ENCODE measurements at regions not wholly inside any gene's neighbourhood (a gene's known extent, or its start where the extent isn't known, plus 50 kb on each side); places are given as distances from the start of the nearest gene placed in this dataset.

DNA sequence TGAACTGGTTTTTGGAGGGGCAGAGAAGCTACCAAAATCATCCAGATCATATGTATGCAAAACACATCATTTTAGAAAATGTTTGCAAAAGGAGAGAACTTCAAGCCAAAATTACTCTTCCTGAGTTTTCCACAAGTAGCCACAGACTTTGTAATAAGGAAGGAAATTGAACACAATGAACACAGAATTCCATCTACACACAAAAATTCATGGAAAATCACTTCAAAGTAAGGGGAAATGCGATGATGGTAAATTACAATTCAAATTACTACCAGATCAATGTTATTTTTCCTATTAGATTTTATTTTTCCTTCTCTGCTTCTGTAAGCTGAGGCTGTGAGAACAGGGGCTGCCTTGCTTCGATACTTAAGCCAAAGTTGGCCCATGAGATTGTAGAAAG, 172.1 kb upstream of the ARL4C start:
- no peak for DNase-seq
- no peaks in the 10 kb centered on the region for H3K36me3 ChIP-seq
- no peaks in the 10 kb centered on the region for H3K9me3 ChIP-seq
- H3K9ac ChIP-seq (ENCODE audit: low read depth in 2 of 2, low read length in 2 of 2): no peak overlapping the region
- no peak overlapping the region for H3K4me3 ChIP-seq
- intact Hi-C loops (cut with DNase I): no loop called here
- TF ChIP-seq, protein P1, sequence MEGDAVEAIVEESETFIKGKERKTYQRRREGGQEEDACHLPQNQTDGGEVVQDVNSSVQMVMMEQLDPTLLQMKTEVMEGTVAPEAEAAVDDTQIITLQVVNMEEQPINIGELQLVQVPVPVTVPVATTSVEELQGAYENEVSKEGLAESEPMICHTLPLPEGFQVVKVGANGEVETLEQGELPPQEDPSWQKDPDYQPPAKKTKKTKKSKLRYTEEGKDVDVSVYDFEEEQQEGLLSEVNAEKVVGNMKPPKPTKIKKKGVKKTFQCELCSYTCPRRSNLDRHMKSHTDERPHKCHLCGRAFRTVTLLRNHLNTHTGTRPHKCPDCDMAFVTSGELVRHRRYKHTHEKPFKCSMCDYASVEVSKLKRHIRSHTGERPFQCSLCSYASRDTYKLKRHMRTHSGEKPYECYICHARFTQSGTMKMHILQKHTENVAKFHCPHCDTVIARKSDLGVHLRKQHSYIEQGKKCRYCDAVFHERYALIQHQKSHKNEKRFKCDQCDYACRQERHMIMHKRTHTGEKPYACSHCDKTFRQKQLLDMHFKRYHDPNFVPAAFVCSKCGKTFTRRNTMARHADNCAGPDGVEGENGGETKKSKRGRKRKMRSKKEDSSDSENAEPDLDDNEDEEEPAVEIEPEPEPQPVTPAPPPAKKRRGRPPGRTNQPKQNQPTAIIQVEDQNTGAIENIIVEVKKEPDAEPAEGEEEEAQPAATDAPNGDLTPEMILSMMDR (IDR thresholded peaks at IDR 0.05): no peak
- H3K27me3 ChIP-seq: no peaks in the 10 kb centered on the region
- H3K27ac ChIP-seq: no peak overlapping the region
- no peaks in the 10 kb centered on the region for H3K4me1 ChIP-seq

DNA sequence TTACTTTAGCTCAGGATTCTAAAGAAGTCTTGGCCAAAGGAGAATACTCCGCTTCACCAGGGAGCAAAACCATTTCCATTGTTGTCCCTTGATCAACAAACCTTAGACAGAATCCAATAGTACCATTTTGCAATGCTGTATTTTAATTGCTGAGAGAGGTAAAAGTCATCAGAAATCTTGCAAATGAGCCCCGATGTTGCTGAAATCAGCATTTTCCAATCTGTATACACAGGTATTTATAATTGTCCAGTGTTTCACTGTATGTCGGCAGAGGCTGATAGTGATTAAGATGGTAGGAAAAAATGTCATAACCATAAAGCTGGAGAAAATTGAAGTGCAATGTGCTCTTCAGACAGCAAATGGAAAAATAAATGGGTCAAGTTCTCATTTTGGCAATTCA, 170.0 kb upstream of the ARL4C start:
- Histone ChIP-seq H3K9me3 (no peaks in the 10 kb centered on the region), H3K27ac (no peak overlapping the region), H3K4me1 (no peaks in the 10 kb centered on the region), H3K9ac (ENCODE audit: low read depth in 2 of 2, low read length in 2 of 2) (no peak overlapping the region), H3K27me3 (no peaks in the 10 kb centered on the region), H3K4me3 (no peak overlapping the region), H3K36me3 (no peaks in the 10 kb centered on the region)
- intact Hi-C loops (cut with DNase I): no loop called here
- no peak for DNase-seq
- TF ChIP-seq, protein P1 (IDR thresholded peaks at IDR 0.05): no peak

DNA sequence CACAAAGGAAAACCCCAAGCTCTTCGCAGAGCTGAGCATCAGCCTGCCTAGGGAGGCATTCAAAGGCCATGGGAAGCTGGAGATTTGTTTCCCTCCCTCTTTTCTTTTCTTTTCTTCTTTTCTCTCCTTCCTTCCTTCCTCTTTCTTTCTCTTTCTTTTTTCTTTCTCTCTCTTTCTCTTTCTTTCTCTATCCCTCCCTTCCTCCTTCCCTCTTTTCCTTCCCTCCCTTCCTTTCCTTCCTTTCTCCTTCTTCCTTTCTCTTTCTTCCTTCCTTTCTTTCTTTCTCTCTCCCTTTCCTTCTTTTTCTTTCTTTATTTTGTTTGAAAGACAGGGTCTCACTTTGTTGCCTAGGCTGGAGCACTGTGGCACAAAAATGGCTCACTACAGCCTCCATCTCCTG, 168.4 kb upstream of the ARL4C start:
- H3K4me3 ChIP-seq: no peak overlapping the region
- no peak overlapping the region for H3K9ac ChIP-seq (ENCODE audit: low read depth in 2 of 2, low read length in 2 of 2)
- H3K9me3 ChIP-seq: no peaks in the 10 kb centered on the region
- no peaks in the 10 kb centered on the region for H3K4me1 ChIP-seq
- H3K36me3 ChIP-seq: no peaks in the 10 kb centered on the region
- DNase-seq: no peak
- TF ChIP-seq, protein P1 (IDR thresholded peaks at IDR 0.05): no peak
- H3K27me3 ChIP-seq: no peaks in the 10 kb centered on the region
- no peak overlapping the region for H3K27ac ChIP-seq
- intact Hi-C loops (cut with DNase I): no loop called here

DNA sequence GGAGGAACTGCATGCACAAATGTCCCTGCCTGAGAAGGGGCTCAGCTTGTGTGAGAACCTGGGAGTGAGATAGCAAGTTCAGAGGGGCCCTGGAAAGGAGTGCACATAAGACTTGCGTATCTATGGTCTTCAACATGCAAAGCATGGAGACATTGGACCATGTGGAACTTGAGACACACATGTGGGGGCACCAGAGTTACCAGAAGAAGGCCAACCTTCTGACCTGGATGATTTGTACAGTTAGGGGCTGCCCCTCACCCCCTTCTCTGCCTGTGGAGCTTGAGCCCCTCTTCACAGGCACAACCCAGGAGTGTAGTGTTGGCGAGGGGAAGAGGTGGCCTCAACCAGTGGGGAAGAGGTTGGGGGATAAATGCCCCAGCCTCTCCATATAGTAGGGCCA, 165.0 kb upstream of the ARL4C start:
- H3K4me1 ChIP-seq: no peaks in the 10 kb centered on the region
- H3K27me3 ChIP-seq: no peaks in the 10 kb centered on the region
- intact Hi-C loops (cut with DNase I): no loop called here
- DNase-seq: no peak
- H3K9me3 ChIP-seq: no peaks in the 10 kb centered on the region
- no peak overlapping the region for H3K4me3 ChIP-seq
- no peak overlapping the region for H3K9ac ChIP-seq (ENCODE audit: low read depth in 2 of 2, low read length in 2 of 2)
- H3K36me3 ChIP-seq: no peaks in the 10 kb centered on the region
- TF ChIP-seq, protein P1 (IDR thresholded peaks at IDR 0.05): no peak
- H3K27ac ChIP-seq: no peak overlapping the region

DNA sequence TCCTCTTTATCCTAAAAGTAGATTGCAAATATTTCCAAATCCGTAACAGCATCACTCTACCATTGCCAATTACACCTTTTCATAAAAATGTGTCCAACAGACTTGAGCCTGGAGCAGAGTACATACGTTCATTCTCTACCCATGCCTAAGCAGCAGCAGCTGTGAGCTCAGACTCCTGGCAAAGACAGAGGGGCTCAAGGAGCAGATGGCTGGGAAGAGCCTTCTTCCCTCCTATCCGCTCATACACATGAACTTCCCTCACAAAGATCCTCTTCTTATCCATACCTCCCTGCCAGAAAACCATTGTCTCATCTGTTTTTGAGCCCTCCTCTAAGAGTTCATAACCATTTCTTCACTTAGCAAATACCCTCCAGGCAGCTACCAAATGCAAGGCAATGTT, 164.3 kb upstream of the ARL4C start:
- TF ChIP-seq, protein P1 (IDR thresholded peaks at IDR 0.05): no peak
- intact Hi-C loops (cut with DNase I): no loop called here
- no peaks in the 10 kb centered on the region for H3K9me3 ChIP-seq
- no peak overlapping the region for H3K9ac ChIP-seq (ENCODE audit: low read depth in 2 of 2, low read length in 2 of 2)
- no peaks in the 10 kb centered on the region for H3K27me3 ChIP-seq
- H3K27ac ChIP-seq: no peak overlapping the region
- no peaks in the 10 kb centered on the region for H3K4me1 ChIP-seq
- no peak for DNase-seq
- no peaks in the 10 kb centered on the region for H3K36me3 ChIP-seq
- no peak overlapping the region for H3K4me3 ChIP-seq

DNA sequence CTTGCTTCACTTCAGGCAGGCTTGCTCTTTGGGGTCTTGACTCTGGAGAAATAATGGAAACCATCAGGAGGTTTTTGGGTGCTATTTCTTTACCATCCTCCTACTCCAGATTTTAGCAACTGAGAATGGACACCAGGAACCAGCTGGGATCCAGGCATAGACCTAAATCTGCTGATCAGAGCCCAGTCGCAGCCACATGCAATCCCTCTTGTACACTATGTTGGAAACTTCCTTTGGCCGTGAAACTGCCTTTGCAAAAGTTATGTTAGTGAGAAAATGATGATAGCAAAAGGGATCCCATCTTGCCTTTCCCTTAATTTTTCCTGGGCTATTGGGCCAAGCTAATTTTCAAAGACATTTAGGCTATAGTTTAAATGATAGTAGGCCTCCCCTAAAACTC, 158.8 kb upstream of the ARL4C start:
- DNase-seq: no peak
- H3K9me3 ChIP-seq: no peaks in the 10 kb centered on the region
- no peaks in the 10 kb centered on the region for H3K4me1 ChIP-seq
- no peaks in the 10 kb centered on the region for H3K27me3 ChIP-seq
- H3K27ac ChIP-seq: no peak overlapping the region
- no peaks in the 10 kb centered on the region for H3K36me3 ChIP-seq
- H3K9ac ChIP-seq (ENCODE audit: low read depth in 2 of 2, low read length in 2 of 2): no peak overlapping the region
- H3K4me3 ChIP-seq: no peak overlapping the region
- intact Hi-C loops (cut with DNase I): no loop called here
- TF ChIP-seq, protein P1 (IDR thresholded peaks at IDR 0.05): no peak
